Skeletal muscle tissue (tissue), 3 donors: ENCODE measurements at regions not wholly inside any gene's neighbourhood (a gene's known extent, or its start where the extent isn't known, plus 50 kb on each side); places are given as distances from the start of the nearest gene placed in this dataset.

Experiments
- H3K27ac ChIP-seq: one replicate; pipeline ENCODE4 v1.7.0; 2013; ENCODE audit warnings: mild to moderate bottlenecking, low read depth, low read length, inconsistent platforms
- H3K27me3 ChIP-seq, 3 donors: one replicate each; pipeline ENCODE4 v1.7.0; 2013; ENCODE audit warnings: low read length in 3 of 3; ENCODE audit not compliant: control insufficient read depth in 3 of 3, insufficient read depth in 3 of 3
- H3K36me3 ChIP-seq, 3 donors: one replicate each; pipeline ENCODE4 v1.7.0; 2013; ENCODE audit warnings: low read length in 3 of 3; ENCODE audit not compliant: control insufficient read depth in 3 of 3, insufficient read depth in 3 of 3
- H3K4me1 ChIP-seq, 3 donors: one replicate each; pipeline ENCODE4 v1.7.0; 2013; ENCODE audit warnings: low read length in 3 of 3, mild to moderate bottlenecking in 3 of 3; ENCODE audit not compliant: control insufficient read depth in 3 of 3, insufficient read depth in 3 of 3
- H3K4me3 ChIP-seq, 3 donors: one replicate each; pipeline ENCODE4 v1.7.0; 2013; ENCODE audit warnings: low read length in 3 of 3
- H3K9ac ChIP-seq, 3 donors: one replicate each; pipeline ENCODE4 v1.7.0; 2013; ENCODE audit warnings: low read length in 3 of 3, mild to moderate bottlenecking in 3 of 3, moderate library complexity in 2 of 3, low read depth in 1 of 3
- H3K9me3 ChIP-seq, 3 donors: one replicate each; pipeline ENCODE4 v1.7.0; 2013; ENCODE audit warnings: low read length in 3 of 3; ENCODE audit not compliant: control insufficient read depth in 3 of 3
- donor health status: Osteomylitis.

GRCh38 chr9:105842023-105842644, 147.8 kb downstream of the TMEM38B start:
- Histone ChIP-seq H3K4me1 (no peaks in the 10 kb centered on the region), H3K4me3 (no peak overlapping the region), H3K9me3 (no peaks in the 10 kb centered on the region), H3K9ac (no peak overlapping the region), H3K27me3 (no peaks in the 10 kb centered on the region), H3K36me3 (no peaks in the 10 kb centered on the region), H3K27ac (no peak overlapping the region)

GRCh38 chr9:105846825-105847224, 152.5 kb downstream of the TMEM38B start:
- no peaks in the 10 kb centered on the region for H3K4me1 ChIP-seq
- no peak overlapping the region for H3K4me3 ChIP-seq
- H3K9me3 ChIP-seq = no peaks in the 10 kb centered on the region
- no peak overlapping the region for H3K27ac ChIP-seq
- no peak overlapping the region for H3K9ac ChIP-seq
- H3K36me3 ChIP-seq = no peaks in the 10 kb centered on the region
- no peaks in the 10 kb centered on the region for H3K27me3 ChIP-seq

- Histone ChIP-seq H3K27me3 (no peaks in the 10 kb centered on the region), H3K27ac (no peak overlapping the region), H3K9me3 (no peaks in the 10 kb centered on the region), H3K4me3 (no peak overlapping the region), H3K36me3 (no peaks in the 10 kb centered on the region), H3K4me1 (peaks cover 3 to 10% (median 3%) of the 10 kb centered on the region in 3 donors), H3K9ac (no peak overlapping the region)
Measured at GRCh38 chr9:105850852-105851500, 156.6 kb downstream of the TMEM38B start.

- H3K4me3 ChIP-seq = no peak overlapping the region
- no peak overlapping the region for H3K27ac ChIP-seq
Measured at GRCh38 chr9:105854026-105854782, 159.9 kb downstream of the TMEM38B start.

GRCh38 chr9:105854783-105855724, 160.7 kb downstream of the TMEM38B start:
- Histone ChIP-seq H3K27ac (no peak overlapping the region), H3K4me3 (no peak overlapping the region), H3K27me3 (no peaks in the 10 kb centered on the region), H3K4me1 (peaks cover 6 to 18% (median 9%) of the 10 kb centered on the region in 3 donors), H3K9ac (no peak overlapping the region), H3K36me3 (no peaks in the 10 kb centered on the region), H3K9me3 (no peaks in the 10 kb centered on the region)

More at GRCh38 chr9:105854026-105854782, 159.9 kb downstream of the TMEM38B start:
- H3K9me3 ChIP-seq = no peaks in the 10 kb centered on the region
- peaks cover 6 to 18% (median 9%) of the 10 kb centered on the region in 3 donors for H3K4me1 ChIP-seq
- H3K9ac ChIP-seq = no peak overlapping the region
- no peaks in the 10 kb centered on the region for H3K36me3 ChIP-seq
- no peaks in the 10 kb centered on the region for H3K27me3 ChIP-seq

GRCh38 chr9:105855987-105856386, 161.6 kb downstream of the TMEM38B start:
- H3K27me3 ChIP-seq = no peaks in the 10 kb centered on the region
- no peak overlapping the region for H3K4me3 ChIP-seq
- no peak overlapping the region for H3K27ac ChIP-seq
- no peaks in the 10 kb centered on the region for H3K9me3 ChIP-seq
- no peaks in the 10 kb centered on the region for H3K36me3 ChIP-seq
- peaks cover 6 to 18% (median 9%) of the 10 kb centered on the region in 3 donors for H3K4me1 ChIP-seq
- H3K9ac ChIP-seq = no peak overlapping the region

- Histone ChIP-seq H3K9me3 (no peaks in the 10 kb centered on the region), H3K9ac (no peak overlapping the region), H3K27ac (no peak overlapping the region), H3K4me1 (peaks cover 6 to 18% (median 9%) of the 10 kb centered on the region in 3 donors), H3K27me3 (no peaks in the 10 kb centered on the region), H3K36me3 (no peaks in the 10 kb centered on the region), H3K4me3 (no peak overlapping the region)
Measured at GRCh38 chr9:105858006-105858690, 163.8 kb downstream of the TMEM38B start.

GRCh38 chr9:105858877-105859276, 164.5 kb downstream of the TMEM38B start:
- Histone ChIP-seq H3K4me1 (peaks cover 6 to 18% (median 9%) of the 10 kb centered on the region in 3 donors), H3K9ac (no peak overlapping the region), H3K9me3 (no peaks in the 10 kb centered on the region), H3K27ac (no peak overlapping the region), H3K36me3 (no peaks in the 10 kb centered on the region), H3K27me3 (no peaks in the 10 kb centered on the region), H3K4me3 (no peak overlapping the region)

- H3K9ac ChIP-seq = no peak overlapping the region
- no peak overlapping the region for H3K4me3 ChIP-seq
- no peak overlapping the region for H3K27ac ChIP-seq
- H3K4me1 ChIP-seq = peaks cover 6 to 18% (median 9%) of the 10 kb centered on the region in 3 donors
- H3K27me3 ChIP-seq = no peaks in the 10 kb centered on the region
- no peaks in the 10 kb centered on the region for H3K9me3 ChIP-seq
- no peaks in the 10 kb centered on the region for H3K36me3 ChIP-seq
Measured at GRCh38 chr9:105859428-105860091, 165.2 kb downstream of the TMEM38B start.
